GM19043 (cell line): ENCODE measurements at regions not wholly inside any gene's neighbourhood (a gene's known extent, or its start where the extent isn't known, plus 50 kb on each side); places are given as distances from the start of the nearest gene placed in this dataset.
"Not testable (repeated sequence)": the region's sequence is repeated elsewhere in the genome, so short reads cannot be mapped to it uniquely, and the experiment has no call there.

Experiments used
- ATAC-seq: cut with Tn5 transposase; IDR thresholded peaks from one replicate; pipeline ENCODE4 v1.9.1; 2021; ENCODE audit warnings: low read depth; ENCODE audit not compliant: unreplicated experiment

DNA sequence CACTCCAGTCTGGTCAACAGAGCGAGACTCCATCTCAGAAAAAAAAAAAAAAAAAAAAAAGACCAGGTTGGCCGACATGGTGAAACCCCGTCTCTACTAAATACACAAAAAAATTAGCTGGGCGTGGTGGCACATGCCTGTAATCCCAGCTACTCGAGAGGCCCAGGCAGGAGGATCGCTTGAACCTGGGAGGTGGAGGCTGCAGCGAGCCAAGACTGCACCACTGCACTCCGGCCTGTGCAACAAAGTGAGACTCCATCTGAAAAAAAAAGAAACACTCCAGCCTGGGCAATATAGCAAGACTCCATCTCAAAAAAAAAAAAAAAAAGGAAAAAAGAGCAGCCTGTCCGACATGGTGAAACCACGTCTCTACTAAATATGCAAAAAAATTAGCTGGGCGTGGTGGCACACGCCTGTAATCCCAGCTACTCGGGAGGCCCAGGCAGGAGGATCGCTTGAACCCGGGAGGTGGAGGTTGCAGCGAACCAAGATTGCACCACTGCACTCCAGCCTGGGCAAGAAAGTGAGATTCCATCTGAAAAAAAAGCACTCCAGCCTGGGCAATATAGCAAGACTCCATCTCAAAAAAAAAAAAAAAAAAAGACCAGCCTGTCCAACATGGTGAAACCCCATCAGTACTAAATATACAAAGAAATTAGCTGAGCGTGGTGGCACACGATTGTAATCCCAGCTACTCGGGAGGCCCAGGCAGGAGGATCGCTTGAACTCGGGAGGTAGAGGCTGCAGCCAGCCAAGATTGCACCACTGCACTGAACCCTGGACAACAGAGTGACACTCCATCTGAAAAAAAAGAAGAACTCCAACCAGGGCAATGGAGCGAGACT, 343.3 kb upstream of the PLGLB2 start:
- not testable (repeated sequence) for ATAC-seq

DNA sequence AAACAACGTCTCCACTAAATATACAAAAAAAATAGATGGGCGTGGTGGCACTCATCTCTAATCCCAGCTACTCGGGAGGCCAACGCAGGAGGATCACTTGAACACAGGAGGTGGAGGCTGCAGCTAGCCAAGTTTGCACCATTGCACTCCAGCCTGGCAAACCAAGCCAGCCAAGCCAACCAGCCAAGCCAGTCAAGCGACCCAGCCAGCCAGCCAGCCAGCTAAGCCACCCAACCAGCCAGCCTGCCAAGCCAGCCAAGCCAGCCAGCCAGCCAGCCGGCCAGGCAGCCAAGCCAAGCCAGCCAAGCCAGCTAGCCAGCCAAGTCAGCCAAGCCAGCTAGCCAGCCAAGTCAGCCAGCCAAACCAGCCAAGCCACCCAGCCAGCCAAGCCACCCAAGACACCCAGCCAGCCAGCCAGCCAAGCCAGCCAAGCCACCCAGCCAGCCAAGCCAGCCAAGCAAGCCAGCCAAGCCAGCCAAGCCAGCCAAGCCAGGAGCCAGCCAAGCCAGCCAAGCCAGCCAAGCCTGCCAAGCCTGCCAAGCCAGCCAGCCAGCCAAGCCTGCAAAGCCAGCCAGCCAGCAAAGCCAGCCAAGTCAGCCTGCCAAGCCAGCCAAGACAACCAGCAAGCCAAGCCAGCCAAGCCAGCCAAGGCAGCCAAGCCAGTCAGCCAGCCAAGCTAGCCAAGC, 342.2 kb upstream of the PLGLB2 start:
- ATAC-seq: not testable (repeated sequence)

- ATAC-seq: not testable (repeated sequence)
Measured at GRCh38 chr2:87406406-87407175, 341.3 kb upstream of the PLGLB2 start.

GRCh38 chr2:87409601-87410000, 338.3 kb upstream of the PLGLB2 start:
- ATAC-seq: not testable (repeated sequence)

GRCh38 chr2:87410371-87410770, 337.5 kb upstream of the PLGLB2 start:
- not testable (repeated sequence) for ATAC-seq

DNA sequence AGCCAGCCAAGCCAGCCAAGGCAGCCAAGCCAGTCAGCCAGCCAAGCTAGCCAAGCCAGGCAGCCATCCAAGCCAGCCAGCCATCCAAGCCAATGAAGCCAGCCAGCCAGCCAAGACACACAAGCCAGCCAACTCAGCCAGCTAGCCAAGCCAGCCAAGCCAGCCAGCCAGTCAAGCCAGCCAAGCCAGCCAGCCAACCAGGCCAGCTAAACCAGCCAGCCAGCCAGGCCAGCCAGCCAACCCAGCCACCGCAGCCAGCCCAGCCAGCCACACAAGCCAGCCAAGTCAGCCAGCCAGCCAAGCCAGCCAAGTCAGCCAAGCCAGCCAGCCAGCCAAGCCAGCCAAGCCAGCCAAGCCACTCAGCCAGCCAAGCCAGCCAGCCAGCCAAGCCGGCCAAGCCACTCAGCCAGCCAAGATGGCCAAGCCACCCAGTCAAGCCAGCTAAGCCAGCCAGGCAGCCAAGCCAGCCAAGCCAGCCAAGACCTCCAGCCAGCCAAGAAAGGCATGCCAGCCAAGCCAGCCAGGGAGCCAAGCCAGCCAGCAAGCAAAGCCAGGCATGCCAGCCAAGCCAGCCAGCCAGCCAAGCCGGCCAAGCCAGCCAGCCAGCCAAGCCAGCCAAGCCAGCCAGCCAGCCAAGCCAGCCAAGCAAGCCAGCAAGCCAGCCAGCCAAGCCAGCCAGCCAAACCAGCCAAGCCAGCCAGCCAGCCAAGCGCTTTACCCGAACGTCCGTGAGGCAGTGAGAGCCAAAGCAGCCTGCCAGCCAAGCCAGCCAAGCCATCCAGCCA, 335.7 kb upstream of the PLGLB2 start:
- ATAC-seq: not testable (repeated sequence)

DNA sequence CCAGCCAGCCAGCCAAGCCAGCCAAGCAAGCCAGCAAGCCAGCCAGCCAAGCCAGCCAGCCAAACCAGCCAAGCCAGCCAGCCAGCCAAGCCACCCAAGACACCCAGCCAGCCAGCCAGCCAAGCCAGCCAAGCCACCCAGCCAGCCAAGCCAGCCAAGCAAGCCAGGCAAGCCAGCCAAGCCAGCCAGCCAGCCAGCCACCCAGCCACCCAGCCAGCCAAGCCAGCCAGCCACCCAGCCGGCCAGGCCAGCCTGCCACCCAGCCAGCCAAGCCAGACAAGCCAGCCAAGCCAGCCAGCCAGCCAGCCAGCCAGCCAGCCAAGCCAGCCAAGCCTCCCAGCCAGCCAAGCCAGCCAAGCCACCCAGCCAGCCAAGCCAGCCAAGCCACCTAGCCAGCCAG, 333.6 kb upstream of the PLGLB2 start:
- ATAC-seq: not testable (repeated sequence)

DNA sequence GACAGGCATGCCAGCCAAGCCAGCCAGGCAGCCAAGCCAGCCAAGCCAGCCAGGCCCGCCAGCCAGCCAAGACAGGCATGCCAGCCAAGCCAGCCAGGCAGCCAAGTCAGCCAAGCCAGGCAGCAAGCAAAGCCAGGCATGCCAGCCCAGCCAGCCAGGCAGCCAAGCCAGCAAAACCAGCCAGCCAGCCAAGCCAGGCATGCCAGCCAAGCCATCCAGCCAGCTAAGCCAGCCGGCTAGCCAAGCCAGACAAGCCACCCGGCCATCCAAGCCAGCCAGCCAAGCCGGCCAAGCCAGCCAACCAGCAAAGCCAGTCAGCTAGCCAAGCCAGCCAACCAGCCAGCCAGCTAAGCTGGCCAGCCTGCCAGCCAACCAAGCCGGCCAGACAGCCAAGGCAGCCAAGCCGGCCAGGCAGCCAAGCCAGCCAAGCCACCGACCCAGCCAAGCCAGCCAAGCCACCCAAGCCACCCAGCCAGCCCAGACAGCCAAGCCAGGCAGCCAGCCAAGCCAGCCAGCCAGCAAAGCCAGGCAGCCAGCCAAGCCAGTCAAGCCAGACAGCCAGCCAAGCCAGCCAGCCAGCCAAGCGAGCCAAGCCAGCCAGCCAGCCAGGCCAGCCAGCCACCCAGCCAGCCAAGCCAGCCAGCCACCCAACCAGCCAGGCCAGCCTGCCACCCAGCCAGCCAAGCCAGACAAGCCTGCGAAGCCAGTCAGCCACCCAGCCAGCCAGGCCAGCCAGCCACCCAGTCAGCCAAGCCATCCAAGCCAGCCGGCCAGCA, 332.9 kb upstream of the PLGLB2 start:
- not testable (repeated sequence) for ATAC-seq

- ATAC-seq: not testable (repeated sequence)
Measured at GRCh38 chr2:87415586-87416265, 332.2 kb upstream of the PLGLB2 start.

- ATAC-seq: not testable (repeated sequence)
Measured at GRCh38 chr2:87416266-87416592, 331.7 kb upstream of the PLGLB2 start.

GRCh38 chr2:87417147-87417546, 330.7 kb upstream of the PLGLB2 start:
- ATAC-seq: not testable (repeated sequence)

- ATAC-seq: not testable (repeated sequence)
Measured at GRCh38 chr2:87417742-87418567, 329.9 kb upstream of the PLGLB2 start.

DNA sequence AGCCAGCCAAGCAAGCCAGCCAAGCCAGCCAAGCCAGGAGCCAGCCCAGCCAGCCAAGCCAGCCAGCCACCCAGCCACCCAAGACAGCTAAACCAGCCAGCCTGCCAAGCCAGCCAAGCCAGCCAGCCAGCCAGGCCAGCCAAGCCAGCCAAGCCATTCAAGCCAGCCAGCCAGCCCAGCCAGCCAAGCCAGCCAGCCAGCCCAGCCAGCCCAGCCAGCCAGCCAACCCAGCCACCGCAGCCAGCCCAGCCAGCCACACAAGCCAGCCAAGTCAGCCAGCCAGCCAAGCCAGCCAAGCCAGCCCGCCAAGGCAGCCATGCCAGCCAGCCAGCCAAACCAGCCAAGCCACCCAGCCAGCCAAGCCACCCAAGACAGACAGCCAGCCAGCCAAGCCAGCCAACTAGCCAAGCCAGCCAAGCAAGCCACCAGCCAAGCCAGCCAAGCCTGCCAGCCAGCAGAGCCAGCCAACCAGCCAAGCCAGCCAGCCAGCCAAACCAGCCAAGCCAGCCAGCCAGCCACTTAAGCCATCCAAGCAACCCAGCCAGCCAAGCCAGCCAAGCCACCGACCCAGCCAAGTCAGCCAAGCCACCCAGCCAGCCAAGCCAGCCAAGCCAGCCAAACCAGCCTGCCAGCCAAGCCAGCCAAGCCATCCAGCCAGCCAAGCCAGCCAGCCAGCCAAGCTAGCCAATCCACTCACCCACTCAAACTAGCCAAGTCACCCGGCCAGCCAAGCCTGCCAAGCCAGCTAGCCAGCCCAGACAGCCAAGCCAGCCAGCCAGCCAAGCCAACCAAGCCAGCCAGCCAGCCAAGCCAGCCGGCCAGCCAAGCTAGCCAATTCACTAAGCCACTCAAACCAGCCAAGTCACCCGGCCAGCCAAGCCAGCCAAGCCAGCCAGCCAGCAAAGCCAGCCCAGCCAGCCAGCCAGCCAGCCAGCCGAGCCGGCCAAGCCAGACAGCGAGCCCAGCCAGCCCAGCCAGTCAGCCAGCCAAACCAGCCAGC, 328.8 kb upstream of the PLGLB2 start:
- ATAC-seq: not testable (repeated sequence)

DNA sequence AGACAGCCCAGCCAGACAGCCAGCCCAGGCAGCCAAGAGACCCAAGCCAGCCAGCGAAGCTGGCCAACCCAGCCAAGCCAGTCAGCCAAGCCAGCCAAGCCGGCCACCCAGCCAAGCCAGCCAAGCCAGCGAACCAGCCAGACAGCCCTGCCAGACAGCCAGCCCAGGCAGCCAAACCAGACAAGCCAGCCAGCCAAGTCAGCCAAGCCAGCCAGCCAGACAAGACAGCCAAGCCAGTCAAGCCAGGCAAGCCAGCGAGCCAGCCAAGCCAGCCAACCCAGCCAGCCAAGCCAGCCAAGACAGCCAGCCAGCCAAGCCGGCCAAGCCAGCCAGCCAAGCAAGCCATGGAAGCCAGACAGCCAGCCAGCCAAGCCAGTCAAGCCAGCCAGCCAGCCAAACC, 327.9 kb upstream of the PLGLB2 start:
- not testable (repeated sequence) for ATAC-seq

GRCh38 chr2:87420954-87421353, 326.9 kb upstream of the PLGLB2 start:
- ATAC-seq: not testable (repeated sequence)

GRCh38 chr2:87423796-87424762, 323.8 kb upstream of the PLGLB2 start:
- not testable (repeated sequence) for ATAC-seq
